Natural killer cell treated with Interleukin-12 subunit alpha and Interleukin-12 subunit beta and Interleukin-15 and Interleukin-18, amount 100 ng/mL, for 72 hours (primary cell): ENCODE measurements at regions not wholly inside any gene's neighbourhood (a gene's known extent, or its start where the extent isn't known, plus 50 kb on each side); places are given as distances from the start of the nearest gene placed in this dataset.
"Not testable (repeated sequence)": the region's sequence is repeated elsewhere in the genome, so short reads cannot be mapped to it uniquely, and the experiment has no call there.

Experiments used
- ATAC-seq, 2 donors: fragments of 150-1000 bp; cut with Tn5 transposase in 1 of 2; sonication (Bioruptor Pico), chemical (Tn5 transposase) in 1 of 2; 2 replicates each; pipeline ENCODE4 v1.10.0; 2021
- DNase-seq: peaks from one replicate; pipeline ENCODE4 v3.0.0; 2022; ENCODE audit warnings: low spot score
- H3K27ac Mint-ChIP-seq, 2 donors: 1 replicate in 1 of 2; 2 replicates in 1 of 2; pipeline ENCODE4 v1.8.0; 2022; ENCODE audit warnings: mixed read lengths in 2 of 2, mild to moderate bottlenecking in 1 of 2, moderate library complexity in 1 of 2
- H3K27me3 Mint-ChIP-seq, 2 donors: 1 replicate in 1 of 2; 2 replicates in 1 of 2; pipeline ENCODE4 v1.8.0; 2022; ENCODE audit warnings: mixed read lengths in 2 of 2
- H3K36me3 Mint-ChIP-seq: one replicate; pipeline ENCODE4 v1.8.0; 2022; ENCODE audit warnings: mixed read lengths
- H3K4me1 Mint-ChIP-seq, 2 donors: 1 replicate in 1 of 2; 2 replicates in 1 of 2; pipeline ENCODE4 v1.8.0; 2022; ENCODE audit warnings: low read depth in 2 of 2, mixed read lengths in 2 of 2, mild to moderate bottlenecking in 1 of 2
- H3K4me3 Mint-ChIP-seq: one replicate; pipeline ENCODE4 v1.8.0; 2022; ENCODE audit warnings: mixed read lengths
- H3K9me3 Mint-ChIP-seq: 2 replicates; pipeline ENCODE4 v1.8.0; 2022; ENCODE audit warnings: mixed read lengths

GRCh38 chr2:116809109-116809508 lies 1005.4 kb upstream of the DDX18 start:
- Mint-ChIP-seq H3K4me3 (no peak overlapping the region), H3K9me3 (peaks cover 30% of the 10 kb centered on the region), H3K36me3 (peaks cover 4% of the 10 kb centered on the region), H3K27ac (no peak overlapping the region), H3K4me1 (no peaks in the 10 kb centered on the region), H3K27me3 (no peaks in the 10 kb centered on the region)
- no peak for DNase-seq
- no peak for ATAC-seq

- no peak overlapping the region for H3K27ac Mint-ChIP-seq
- no peaks in the 10 kb centered on the region for H3K4me1 Mint-ChIP-seq
- no peak overlapping the region for H3K4me3 Mint-ChIP-seq
- H3K27me3 Mint-ChIP-seq: no peaks in the 10 kb centered on the region
- DNase-seq (no peak), ATAC-seq (no peak)
- peaks cover 3% of the 10 kb centered on the region for H3K36me3 Mint-ChIP-seq
- H3K9me3 Mint-ChIP-seq: peaks cover 29% of the 10 kb centered on the region
These were observed 1004.4 kb upstream of the DDX18 start for GRCh38 chr2:116810071-116810470.

- no peak for ATAC-seq
These were observed 1003.8 kb upstream of the DDX18 start for GRCh38 chr2:116810645-116811044.

GRCh38 chr2:116819355-116819754 lies 995.1 kb upstream of the DDX18 start:
- no peaks in the 10 kb centered on the region for H3K27me3 Mint-ChIP-seq
- no peaks in the 10 kb centered on the region for H3K4me1 Mint-ChIP-seq
- ATAC-seq: no peak
- peaks cover 17% of the 10 kb centered on the region for H3K9me3 Mint-ChIP-seq
- no peak overlapping the region for H3K4me3 Mint-ChIP-seq
- H3K36me3 Mint-ChIP-seq: no peaks in the 10 kb centered on the region
- no peak for DNase-seq
- no peak overlapping the region for H3K27ac Mint-ChIP-seq

More at GRCh38 chr2:116810645-116811044, 1003.8 kb upstream of the DDX18 start:
- Mint-ChIP-seq H3K36me3 (no peaks in the 10 kb centered on the region), H3K4me3 (no peak overlapping the region), H3K27ac (no peak overlapping the region), H3K4me1 (no peaks in the 10 kb centered on the region), H3K27me3 (no peaks in the 10 kb centered on the region), H3K9me3 (peaks cover 27% of the 10 kb centered on the region)
- DNase-seq: no peak

DNA sequence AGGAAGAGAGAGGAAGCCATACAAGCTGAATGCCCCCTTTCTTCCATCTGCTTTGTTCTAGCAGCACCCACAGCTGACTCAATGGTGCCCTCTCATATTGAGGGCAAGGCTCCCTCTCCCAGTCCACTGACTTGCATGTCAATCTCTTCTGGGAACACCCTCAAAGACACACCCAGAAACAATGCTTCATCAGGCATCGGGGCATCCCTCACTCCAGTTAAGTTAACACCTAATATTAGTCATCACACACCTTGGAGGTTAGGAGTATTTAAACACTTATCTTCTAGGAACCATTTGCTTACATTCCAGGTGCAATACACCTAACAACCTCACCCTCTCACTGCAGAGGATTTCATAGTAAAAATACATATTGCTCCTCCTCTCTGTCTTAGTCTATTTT lies 993.5 kb upstream of the DDX18 start:
- Mint-ChIP-seq H3K27me3 (no peaks in the 10 kb centered on the region), H3K4me3 (no peak overlapping the region)

DNA sequence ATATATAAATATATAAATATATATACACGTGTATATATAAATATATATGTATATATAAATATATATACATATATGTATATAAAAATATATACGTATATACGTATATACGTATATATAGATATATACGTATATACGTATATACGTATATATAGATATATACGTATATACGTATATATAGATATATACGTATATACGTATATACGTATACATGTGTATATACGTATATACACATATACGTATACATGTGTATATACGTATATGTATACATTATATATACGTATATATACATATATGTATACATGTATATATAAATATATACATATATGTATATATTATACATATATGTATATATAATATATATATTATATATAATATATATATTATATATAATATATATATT lies 984.9 kb upstream of the DDX18 start:
- H3K27me3 Mint-ChIP-seq, DNase-seq, H3K36me3 Mint-ChIP-seq, H3K4me1 Mint-ChIP-seq, H3K4me3 Mint-ChIP-seq, H3K27ac Mint-ChIP-seq, H3K9me3 Mint-ChIP-seq, ATAC-seq: not testable (repeated sequence)

More for the DNA sequence above, 993.5 kb upstream of the DDX18 start:
- Mint-ChIP-seq H3K36me3 (no peaks in the 10 kb centered on the region), H3K4me1 (no peaks in the 10 kb centered on the region), H3K27ac (no peak overlapping the region), H3K9me3 (peaks cover 13% of the 10 kb centered on the region)
- DNase-seq: no peak
- no peak for ATAC-seq

DNA sequence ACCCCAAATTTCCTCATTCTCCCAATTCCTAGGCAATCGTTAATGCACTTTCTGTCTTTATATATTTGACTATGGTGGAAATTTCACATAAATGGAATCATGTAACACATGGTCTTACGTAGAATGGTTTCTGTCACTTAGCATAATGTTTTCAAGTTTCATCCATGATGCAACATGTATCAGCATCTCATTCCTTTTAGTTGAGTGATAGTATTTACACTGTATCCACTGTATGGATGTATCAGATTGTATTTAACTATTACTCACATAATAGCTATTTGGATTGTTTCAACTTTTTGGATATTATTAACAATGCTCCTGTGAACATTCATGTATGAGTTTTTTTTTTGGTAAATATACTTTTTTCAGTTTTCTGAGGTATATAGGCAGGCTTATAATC lies 982.3 kb upstream of the DDX18 start:
- H3K4me1 Mint-ChIP-seq: no peaks in the 10 kb centered on the region
- H3K36me3 Mint-ChIP-seq: no peaks in the 10 kb centered on the region
- H3K4me3 Mint-ChIP-seq: no peak overlapping the region
- ATAC-seq (no peak), DNase-seq (no peak)
- peaks cover 12% of the 10 kb centered on the region for H3K9me3 Mint-ChIP-seq
- H3K27me3 Mint-ChIP-seq: no peaks in the 10 kb centered on the region
- no peak overlapping the region for H3K27ac Mint-ChIP-seq

DNA sequence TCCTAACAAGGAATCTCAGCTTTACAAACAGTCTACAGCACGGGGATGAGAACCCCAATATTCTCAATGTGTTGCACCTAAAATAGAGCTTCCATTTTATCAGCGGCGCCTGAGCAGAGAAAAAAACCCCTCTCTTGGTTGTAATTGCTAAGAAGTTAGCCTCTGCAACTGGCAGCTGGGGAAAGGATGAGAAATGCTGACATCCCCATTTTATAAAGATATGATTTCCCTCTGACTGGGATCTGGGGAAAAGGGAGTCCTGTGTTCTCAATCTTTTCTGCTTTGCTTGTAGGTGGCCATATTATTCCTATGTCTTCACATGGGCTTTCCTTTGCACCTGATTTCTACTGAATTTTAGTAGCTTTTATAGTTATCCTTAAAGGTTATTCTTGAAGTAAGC lies 981.4 kb upstream of the DDX18 start:
- Mint-ChIP-seq H3K4me3 (no peak overlapping the region), H3K9me3 (peaks cover 12% of the 10 kb centered on the region)
- no peak for ATAC-seq

DNA sequence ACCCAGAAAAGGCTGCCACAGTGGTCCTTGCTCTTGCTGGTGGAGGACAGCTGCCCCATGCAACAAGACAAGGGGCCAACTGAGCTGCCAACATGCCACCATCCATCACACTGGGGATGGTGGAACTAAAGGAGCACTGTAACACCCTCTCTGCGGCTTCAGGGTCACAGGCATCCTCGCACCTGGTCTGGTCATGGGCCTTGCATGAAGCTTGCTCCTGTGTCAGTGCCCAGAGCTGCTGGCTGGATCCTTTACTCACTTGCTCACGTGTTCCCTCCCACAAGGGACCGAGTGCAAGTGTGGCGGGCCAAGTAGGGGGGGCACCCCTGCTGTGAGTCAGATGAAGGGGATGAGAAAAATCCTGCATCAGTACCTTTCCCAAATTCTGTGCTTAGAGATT lies 972.3 kb upstream of the DDX18 start:
- DNase-seq (no peak), ATAC-seq (no peak)
- H3K36me3 Mint-ChIP-seq: peaks cover 4% of the 10 kb centered on the region
- peaks cover 16% of the 10 kb centered on the region for H3K9me3 Mint-ChIP-seq
- no peak overlapping the region for H3K27ac Mint-ChIP-seq
- H3K4me3 Mint-ChIP-seq: no peak overlapping the region
- no peaks in the 10 kb centered on the region for H3K4me1 Mint-ChIP-seq
- no peaks in the 10 kb centered on the region for H3K27me3 Mint-ChIP-seq

More for the DNA sequence above, 981.4 kb upstream of the DDX18 start:
- H3K36me3 Mint-ChIP-seq: no peaks in the 10 kb centered on the region
- H3K27me3 Mint-ChIP-seq: no peaks in the 10 kb centered on the region
- no peaks in the 10 kb centered on the region for H3K4me1 Mint-ChIP-seq
- no peak overlapping the region for H3K27ac Mint-ChIP-seq
- no peak for DNase-seq

DNA sequence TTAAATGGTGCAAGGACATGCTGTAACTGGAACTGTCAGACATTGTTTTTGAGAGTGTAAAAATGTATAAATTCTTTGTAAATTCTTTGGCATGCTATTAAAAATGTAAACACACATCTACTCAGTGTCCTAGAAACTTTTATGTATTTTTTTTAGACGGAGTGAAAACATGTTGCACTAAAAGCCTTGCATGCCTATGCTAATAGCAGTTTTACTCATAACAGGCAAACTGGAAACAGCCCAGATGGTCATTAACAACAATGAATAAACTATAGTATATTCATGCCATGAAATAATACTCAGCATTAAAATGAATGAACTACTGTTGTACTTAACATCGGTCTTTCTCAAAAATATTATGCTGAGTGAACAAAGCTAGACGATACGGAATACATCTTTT lies 954.8 kb upstream of the DDX18 start:
- Mint-ChIP-seq H3K9me3 (peaks cover 28% of the 10 kb centered on the region), H3K36me3 (peaks cover 20% of the 10 kb centered on the region), H3K4me1 (no peaks in the 10 kb centered on the region)

GRCh38 chr2:116874021-116874420 lies 940.5 kb upstream of the DDX18 start:
- no peak overlapping the region for H3K27ac Mint-ChIP-seq
- H3K27me3 Mint-ChIP-seq: no peaks in the 10 kb centered on the region
- ATAC-seq (no peak), DNase-seq (no peak)
- no peak overlapping the region for H3K4me3 Mint-ChIP-seq
- H3K36me3 Mint-ChIP-seq: peaks cover 10% of the 10 kb centered on the region
- peaks cover 27% of the 10 kb centered on the region for H3K9me3 Mint-ChIP-seq
- no peaks in the 10 kb centered on the region for H3K4me1 Mint-ChIP-seq

More for the DNA sequence above, 954.8 kb upstream of the DDX18 start:
- no peak for ATAC-seq
- no peaks in the 10 kb centered on the region for H3K27me3 Mint-ChIP-seq
- no peak overlapping the region for H3K27ac Mint-ChIP-seq
- no peak overlapping the region for H3K4me3 Mint-ChIP-seq
- DNase-seq: no peak

DNA sequence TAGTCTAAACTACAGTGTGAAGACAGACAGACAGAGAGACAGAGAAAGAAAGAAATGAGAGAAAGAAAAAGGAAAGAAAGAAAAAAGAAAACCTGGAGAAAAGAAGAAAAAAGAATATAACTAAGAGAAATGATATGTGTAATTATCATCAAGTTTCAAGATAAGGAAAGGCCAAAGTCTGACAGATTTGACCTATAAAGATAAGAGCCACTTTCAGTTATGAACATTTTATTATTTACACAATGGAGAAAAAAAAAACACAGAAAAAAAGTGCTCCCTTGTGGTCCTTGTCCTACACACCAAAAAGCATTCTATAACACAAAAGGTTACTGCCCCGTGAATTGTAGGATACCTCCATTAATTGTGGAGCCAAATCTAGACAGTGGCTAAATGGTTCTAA lies 937.2 kb upstream of the DDX18 start:
- ATAC-seq: no peak
- Mint-ChIP-seq H3K9me3 (peaks cover 16% of the 10 kb centered on the region), H3K27ac (no peak overlapping the region), H3K4me3 (no peak overlapping the region), H3K36me3 (no peaks in the 10 kb centered on the region), H3K27me3 (no peaks in the 10 kb centered on the region), H3K4me1 (no peaks in the 10 kb centered on the region)
- no peak for DNase-seq

GRCh38 chr2:116877944-116878343 lies 936.5 kb upstream of the DDX18 start:
- ATAC-seq (no peak), DNase-seq (no peak)
- Mint-ChIP-seq H3K4me3 (no peak overlapping the region), H3K27me3 (no peaks in the 10 kb centered on the region), H3K36me3 (no peaks in the 10 kb centered on the region), H3K4me1 (no peaks in the 10 kb centered on the region), H3K9me3 (peaks cover 10% of the 10 kb centered on the region), H3K27ac (no peak overlapping the region)

GRCh38 chr2:116879650-116880160 lies 934.8 kb upstream of the DDX18 start:
- Mint-ChIP-seq H3K4me3 (no peak overlapping the region), H3K9me3 (peaks cover 10% of the 10 kb centered on the region)
- no peak for DNase-seq

GRCh38 chr2:116891191-116891590 lies 923.3 kb upstream of the DDX18 start:
- H3K36me3 Mint-ChIP-seq: no peaks in the 10 kb centered on the region
- no peak overlapping the region for H3K4me3 Mint-ChIP-seq
- H3K27ac Mint-ChIP-seq: no peak overlapping the region
- no peaks in the 10 kb centered on the region for H3K4me1 Mint-ChIP-seq
- peaks cover 17% of the 10 kb centered on the region for H3K9me3 Mint-ChIP-seq
- ATAC-seq (no peak), DNase-seq (no peak)
- H3K27me3 Mint-ChIP-seq: no peaks in the 10 kb centered on the region

More at GRCh38 chr2:116879650-116880160, 934.8 kb upstream of the DDX18 start:
- no peaks in the 10 kb centered on the region for H3K27me3 Mint-ChIP-seq
- no peak for ATAC-seq
- no peak overlapping the region for H3K27ac Mint-ChIP-seq
- H3K4me1 Mint-ChIP-seq: no peaks in the 10 kb centered on the region
- no peaks in the 10 kb centered on the region for H3K36me3 Mint-ChIP-seq
